HG03469 (cell line): ENCODE measurements at regions not wholly inside any gene's neighbourhood (a gene's known extent, or its start where the extent isn't known, plus 50 kb on each side); places are given as distances from the start of the nearest gene placed in this dataset.
"Not testable (repeated sequence)": the region's sequence is repeated elsewhere in the genome, so short reads cannot be mapped to it uniquely, and the experiment has no call there.

Experiments
- ATAC-seq: cut with Tn5 transposase; IDR thresholded peaks from one replicate; pipeline ENCODE4 v1.9.1; 2021; ENCODE audit warnings: mild to moderate bottlenecking, moderate library complexity, moderate number of reproducible peaks; ENCODE audit not compliant: unreplicated experiment

GRCh38 chr3:152574461-152575079, 260.4 kb upstream of the P2RY1 start:
- ATAC-seq: peak; percentile 86

- no peak for ATAC-seq
Measured at GRCh38 chr3:152578769-152579168, 256.2 kb upstream of the P2RY1 start.

- no peak for ATAC-seq
Measured at GRCh38 chr3:152581951-152582350, 253.0 kb upstream of the P2RY1 start.

- ATAC-seq: no peak
Measured at GRCh38 chr3:152583963-152584362, 251.0 kb upstream of the P2RY1 start.

GRCh38 chr3:152586974-152587373, 248.0 kb upstream of the P2RY1 start:
- ATAC-seq: no peak

GRCh38 chr3:152587861-152588260, 247.1 kb upstream of the P2RY1 start:
- no peak for ATAC-seq

- no peak for ATAC-seq
Measured at GRCh38 chr3:152589644-152590043, 245.3 kb upstream of the P2RY1 start.

GRCh38 chr3:152591515-152591914, 243.4 kb upstream of the P2RY1 start:
- no peak for ATAC-seq

GRCh38 chr3:152593242-152593641, 241.7 kb upstream of the P2RY1 start:
- no peak for ATAC-seq

GRCh38 chr3:152595975-152596821, 238.7 kb upstream of the P2RY1 start:
- peak; percentile 99 for ATAC-seq

GRCh38 chr3:152596832-152597231, 238.1 kb upstream of the P2RY1 start:
- ATAC-seq: not testable (repeated sequence)

- no peak for ATAC-seq
Measured at GRCh38 chr3:152606146-152606545, 228.8 kb upstream of the P2RY1 start.

GRCh38 chr3:152607179-152607578, 227.8 kb upstream of the P2RY1 start:
- ATAC-seq: no peak

GRCh38 chr3:152608696-152609594, 226.0 kb upstream of the P2RY1 start:
- ATAC-seq: no peak

- no peak for ATAC-seq
Measured at GRCh38 chr3:152609891-152610290, 225.0 kb upstream of the P2RY1 start.

GRCh38 chr3:152610622-152611021, 224.3 kb upstream of the P2RY1 start:
- ATAC-seq: no peak

- ATAC-seq: no peak
Measured at GRCh38 chr3:152611905-152612304, 223.0 kb upstream of the P2RY1 start.

GRCh38 chr3:152613851-152614250, 221.1 kb upstream of the P2RY1 start:
- no peak for ATAC-seq

GRCh38 chr3:152615681-152616080, 219.2 kb upstream of the P2RY1 start:
- no peak for ATAC-seq

- ATAC-seq: no peak
Measured at GRCh38 chr3:152617609-152618008, 217.3 kb upstream of the P2RY1 start.

GRCh38 chr3:152618529-152618928, 216.4 kb upstream of the P2RY1 start:
- no peak for ATAC-seq
